ENCODE measurements at regions not wholly inside any gene's neighbourhood (a gene's known extent, or its start where the extent isn't known, plus 50 kb on each side); places are given as distances from the start of the nearest gene placed in this dataset.

GRCh38 chr2:7904319-7904718 is 777.5 kb upstream of the ID2 start:
- Mint-ChIP-seq H3K9me3 (peaks cover 10% of the 10 kb centered on the region), H3K27me3 (peaks cover 17% of the 10 kb centered on the region), H3K4me3 (no peak overlapping the region), H3K4me1 (ENCODE audit: low read depth) (peaks cover 17% of the 10 kb centered on the region), H3K36me3 (ENCODE audit: low read depth) (no peaks in the 10 kb centered on the region), H3K27ac (no peak overlapping the region)
- intact Hi-C loops (cut with micrococcal nuclease) = no loop called here

- Mint-ChIP-seq H3K4me1 (ENCODE audit: low read depth) (peaks cover 3% of the 10 kb centered on the region), H3K9me3 (peaks cover 16% of the 10 kb centered on the region), H3K27me3 (peaks cover 12% of the 10 kb centered on the region), H3K27ac (no peak overlapping the region), H3K36me3 (ENCODE audit: low read depth) (no peaks in the 10 kb centered on the region), H3K4me3 (no peak overlapping the region)
- intact Hi-C loops (cut with micrococcal nuclease) = no loop called here
Observed at GRCh38 chr2:7905756-7906155, 776.1 kb upstream of the ID2 start.

- Mint-ChIP-seq H3K27ac (no peak overlapping the region), H3K4me1 (ENCODE audit: low read depth) (no peaks in the 10 kb centered on the region), H3K27me3 (peaks cover 12% of the 10 kb centered on the region), H3K9me3 (peaks cover 16% of the 10 kb centered on the region), H3K36me3 (ENCODE audit: low read depth) (no peaks in the 10 kb centered on the region), H3K4me3 (no peak overlapping the region)
- intact Hi-C loops (cut with micrococcal nuclease) = no loop called here
Observed at GRCh38 chr2:7906431-7906830, 775.4 kb upstream of the ID2 start.

GRCh38 chr2:7907041-7907440 is 774.8 kb upstream of the ID2 start:
- H3K9me3 Mint-ChIP-seq = peaks cover 16% of the 10 kb centered on the region
- no peak overlapping the region for H3K27ac Mint-ChIP-seq
- no peaks in the 10 kb centered on the region for H3K4me1 Mint-ChIP-seq (ENCODE audit: low read depth)
- intact Hi-C loops (cut with micrococcal nuclease) = no loop called here
- no peak overlapping the region for H3K4me3 Mint-ChIP-seq
- peaks cover 12% of the 10 kb centered on the region for H3K27me3 Mint-ChIP-seq
- no peaks in the 10 kb centered on the region for H3K36me3 Mint-ChIP-seq (ENCODE audit: low read depth)

- Mint-ChIP-seq H3K27ac (no peak overlapping the region), H3K27me3 (no peaks in the 10 kb centered on the region), H3K9me3 (peaks cover 16% of the 10 kb centered on the region), H3K4me3 (no peak overlapping the region), H3K36me3 (ENCODE audit: low read depth) (no peaks in the 10 kb centered on the region), H3K4me1 (ENCODE audit: low read depth) (no peaks in the 10 kb centered on the region)
- intact Hi-C loops (cut with micrococcal nuclease) = no loop called here
Observed at GRCh38 chr2:7910752-7911151, 771.1 kb upstream of the ID2 start.

- Mint-ChIP-seq H3K4me1 (ENCODE audit: low read depth) (no peaks in the 10 kb centered on the region), H3K9me3 (peaks cover 16% of the 10 kb centered on the region), H3K27me3 (no peaks in the 10 kb centered on the region), H3K4me3 (no peak overlapping the region), H3K27ac (no peak overlapping the region), H3K36me3 (ENCODE audit: low read depth) (no peaks in the 10 kb centered on the region)
- intact Hi-C loops (cut with micrococcal nuclease) = no loop called here
Observed at GRCh38 chr2:7911196-7911595, 770.7 kb upstream of the ID2 start.

GRCh38 chr2:7913974-7914373 is 767.9 kb upstream of the ID2 start:
- Mint-ChIP-seq H3K36me3 (ENCODE audit: low read depth) (no peaks in the 10 kb centered on the region), H3K4me1 (ENCODE audit: low read depth) (no peaks in the 10 kb centered on the region), H3K27me3 (no peaks in the 10 kb centered on the region), H3K4me3 (no peak overlapping the region), H3K27ac (no peak overlapping the region), H3K9me3 (peaks cover 10% of the 10 kb centered on the region)
- intact Hi-C loops (cut with micrococcal nuclease) = no loop called here

GRCh38 chr2:7915302-7916091 is 766.4 kb upstream of the ID2 start:
- Mint-ChIP-seq H3K4me1 (ENCODE audit: low read depth) (no peaks in the 10 kb centered on the region), H3K9me3 (no peaks in the 10 kb centered on the region), H3K27ac (no peak overlapping the region), H3K27me3 (no peaks in the 10 kb centered on the region), H3K36me3 (ENCODE audit: low read depth) (no peaks in the 10 kb centered on the region), H3K4me3 (no peak overlapping the region)
- intact Hi-C loops (cut with micrococcal nuclease) = no loop called here

GRCh38 chr2:7916670-7917069 is 765.2 kb upstream of the ID2 start:
- no peaks in the 10 kb centered on the region for H3K4me1 Mint-ChIP-seq (ENCODE audit: low read depth)
- no peak overlapping the region for H3K27ac Mint-ChIP-seq
- H3K27me3 Mint-ChIP-seq = no peaks in the 10 kb centered on the region
- intact Hi-C loops (cut with micrococcal nuclease) = no loop called here
- no peaks in the 10 kb centered on the region for H3K9me3 Mint-ChIP-seq
- H3K4me3 Mint-ChIP-seq = no peak overlapping the region
- no peaks in the 10 kb centered on the region for H3K36me3 Mint-ChIP-seq (ENCODE audit: low read depth)

- intact Hi-C loops (cut with micrococcal nuclease) = no loop called here
- Mint-ChIP-seq H3K36me3 (ENCODE audit: low read depth) (no peaks in the 10 kb centered on the region), H3K27ac (no peak overlapping the region), H3K4me3 (no peak overlapping the region), H3K9me3 (no peaks in the 10 kb centered on the region), H3K4me1 (ENCODE audit: low read depth) (no peaks in the 10 kb centered on the region), H3K27me3 (no peaks in the 10 kb centered on the region)
Observed at GRCh38 chr2:7919510-7919909, 762.3 kb upstream of the ID2 start.

- Mint-ChIP-seq H3K27ac (no peak overlapping the region), H3K4me1 (ENCODE audit: low read depth) (no peaks in the 10 kb centered on the region), H3K36me3 (ENCODE audit: low read depth) (no peaks in the 10 kb centered on the region), H3K27me3 (no peaks in the 10 kb centered on the region), H3K9me3 (no peaks in the 10 kb centered on the region), H3K4me3 (no peak overlapping the region)
- intact Hi-C loops (cut with micrococcal nuclease) = no loop called here
Observed at GRCh38 chr2:7924023-7924762, 757.7 kb upstream of the ID2 start.

GRCh38 chr2:7925506-7925905 is 756.4 kb upstream of the ID2 start:
- peaks cover 2% of the 10 kb centered on the region for H3K27me3 Mint-ChIP-seq
- H3K4me1 Mint-ChIP-seq (ENCODE audit: low read depth) = no peaks in the 10 kb centered on the region
- intact Hi-C loops (cut with micrococcal nuclease) = no loop called here
- H3K9me3 Mint-ChIP-seq = no peaks in the 10 kb centered on the region
- no peak overlapping the region for H3K27ac Mint-ChIP-seq
- H3K4me3 Mint-ChIP-seq = no peak overlapping the region
- no peaks in the 10 kb centered on the region for H3K36me3 Mint-ChIP-seq (ENCODE audit: low read depth)

GRCh38 chr2:7927691-7928090 is 754.2 kb upstream of the ID2 start:
- no peaks in the 10 kb centered on the region for H3K4me1 Mint-ChIP-seq (ENCODE audit: low read depth)
- H3K9me3 Mint-ChIP-seq = no peaks in the 10 kb centered on the region
- peaks cover 4% of the 10 kb centered on the region for H3K27me3 Mint-ChIP-seq
- no peak overlapping the region for H3K27ac Mint-ChIP-seq
- H3K4me3 Mint-ChIP-seq = no peak overlapping the region
- H3K36me3 Mint-ChIP-seq (ENCODE audit: low read depth) = no peaks in the 10 kb centered on the region
- intact Hi-C loops (cut with micrococcal nuclease) = no loop called here

- no peak overlapping the region for H3K27ac Mint-ChIP-seq
- H3K4me1 Mint-ChIP-seq (ENCODE audit: low read depth) = no peaks in the 10 kb centered on the region
Observed at GRCh38 chr2:7929281-7929680, 752.6 kb upstream of the ID2 start.

More at GRCh38 chr2:7929281-7929680, 752.6 kb upstream of the ID2 start:
- Mint-ChIP-seq H3K27me3 (peaks cover 4% of the 10 kb centered on the region), H3K4me3 (no peak overlapping the region), H3K9me3 (no peaks in the 10 kb centered on the region), H3K36me3 (ENCODE audit: low read depth) (no peaks in the 10 kb centered on the region)
- intact Hi-C loops (cut with micrococcal nuclease) = no loop called here

Measured in dendritic cell treated with granulocyte-macrophage colony-stimulating factor and Interleukin-4, amounts not matched to agents 40 ng/mL and 50 ng/mL, for 4 days (primary cell).